ENCODE measurements at regions not wholly inside any gene's neighbourhood (a gene's known extent, or its start where the extent isn't known, plus 50 kb on each side); places are given as distances from the start of the nearest gene placed in this dataset.

DNA sequence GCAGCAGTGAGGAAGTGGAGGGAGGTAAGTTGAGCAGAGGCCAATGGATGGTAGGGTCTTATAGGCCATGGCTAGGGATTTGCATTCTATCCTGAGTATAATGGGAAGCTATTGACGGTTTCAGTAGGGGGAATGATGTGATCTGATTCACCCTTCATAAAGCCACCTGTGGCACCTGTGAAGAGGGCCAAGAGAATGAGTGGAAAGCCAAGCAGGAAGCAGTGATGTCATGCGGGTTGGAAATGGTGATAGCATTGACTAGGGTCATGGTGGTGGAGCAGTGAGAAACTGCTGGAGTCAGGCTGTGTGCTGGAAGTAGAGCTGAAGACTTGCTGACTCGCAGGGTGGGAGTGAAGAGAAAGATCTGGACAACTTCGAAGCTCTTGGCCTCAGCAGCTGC is 111.7 kb downstream of the MARCHF4 start:
- TF ChIP-seq, protein P1, sequence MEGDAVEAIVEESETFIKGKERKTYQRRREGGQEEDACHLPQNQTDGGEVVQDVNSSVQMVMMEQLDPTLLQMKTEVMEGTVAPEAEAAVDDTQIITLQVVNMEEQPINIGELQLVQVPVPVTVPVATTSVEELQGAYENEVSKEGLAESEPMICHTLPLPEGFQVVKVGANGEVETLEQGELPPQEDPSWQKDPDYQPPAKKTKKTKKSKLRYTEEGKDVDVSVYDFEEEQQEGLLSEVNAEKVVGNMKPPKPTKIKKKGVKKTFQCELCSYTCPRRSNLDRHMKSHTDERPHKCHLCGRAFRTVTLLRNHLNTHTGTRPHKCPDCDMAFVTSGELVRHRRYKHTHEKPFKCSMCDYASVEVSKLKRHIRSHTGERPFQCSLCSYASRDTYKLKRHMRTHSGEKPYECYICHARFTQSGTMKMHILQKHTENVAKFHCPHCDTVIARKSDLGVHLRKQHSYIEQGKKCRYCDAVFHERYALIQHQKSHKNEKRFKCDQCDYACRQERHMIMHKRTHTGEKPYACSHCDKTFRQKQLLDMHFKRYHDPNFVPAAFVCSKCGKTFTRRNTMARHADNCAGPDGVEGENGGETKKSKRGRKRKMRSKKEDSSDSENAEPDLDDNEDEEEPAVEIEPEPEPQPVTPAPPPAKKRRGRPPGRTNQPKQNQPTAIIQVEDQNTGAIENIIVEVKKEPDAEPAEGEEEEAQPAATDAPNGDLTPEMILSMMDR (conservative IDR thresholded peaks at IDR 0.05): no peak
- no peak for TF ChIP-seq EZH2 (IDR thresholded peaks at IDR 0.05; ENCODE audit: low read depth)
- ChIA-PET POLR2A (ENCODE audit: unreplicated experiment) (no interaction called here), CTCF (no interaction called here)
- Histone ChIP-seq H3K4me2 (no peak overlapping the region), H2AFZ (no peak overlapping the region), H3K27me3 (ENCODE audit: insufficient read depth, low read depth) (no peaks in the 10 kb centered on the region), H3K79me2 (ENCODE audit: low read depth) (no peaks in the 10 kb centered on the region), H3K36me3 (ENCODE audit: low read depth) (no peaks in the 10 kb centered on the region), H3K9me3 (ENCODE audit: insufficient read depth, low read depth) (no peaks in the 10 kb centered on the region), H3K4me3 (no peak overlapping the region), H3K9me2 (ENCODE audit: insufficient read depth) (no peaks in the 10 kb centered on the region), H4K20me1 (ENCODE audit: insufficient read depth) (no peaks in the 10 kb centered on the region), H3F3A (ENCODE audit: insufficient read depth, low read depth) (no peaks in the 10 kb centered on the region), H3K4me1 (replicated peaks; ENCODE audit: insufficient read depth) (no peaks in the 10 kb centered on the region), H3K27ac (no peak overlapping the region)
- intact Hi-C loops (cut with micrococcal nuclease; ENCODE audit: unreplicated experiment): no loop called here
- no TSS peak for BruUV-seq (replicated peaks)
- DNase-seq: no peak

DNA sequence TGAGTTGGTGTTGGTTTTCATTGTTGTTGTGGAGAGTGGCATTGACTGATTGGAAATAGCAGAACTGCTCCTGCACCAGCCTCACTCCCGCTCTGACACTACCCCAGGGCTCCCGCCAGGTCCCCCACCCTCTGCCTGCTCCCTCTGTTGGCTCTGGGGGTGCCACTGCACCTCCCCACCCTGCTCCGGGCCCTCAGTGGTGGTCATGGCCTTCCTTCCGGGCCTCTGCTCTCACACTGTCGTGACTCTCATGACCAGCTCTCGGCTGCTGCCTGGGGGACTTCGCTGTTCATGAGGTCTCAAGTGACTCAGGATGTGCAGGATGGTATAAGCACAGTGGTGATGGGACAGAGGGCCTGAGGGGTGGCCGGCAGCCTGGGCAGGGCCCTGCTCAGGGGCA is 113.2 kb downstream of the MARCHF4 start:
- intact Hi-C loops (cut with micrococcal nuclease; ENCODE audit: unreplicated experiment): no loop called here
- no peak overlapping the region for H2AFZ ChIP-seq
- BruUV-seq (replicated peaks): no TSS peak
- no peak overlapping the region for H3K4me3 ChIP-seq
- CTCF ChIA-PET: no interaction called here
- no peaks in the 10 kb centered on the region for H3K9me2 ChIP-seq (ENCODE audit: insufficient read depth)
- no peaks in the 10 kb centered on the region for H3K27me3 ChIP-seq (ENCODE audit: insufficient read depth, low read depth)
- no peaks in the 10 kb centered on the region for H3K4me1 ChIP-seq (replicated peaks; ENCODE audit: insufficient read depth)
- no peaks in the 10 kb centered on the region for H3F3A ChIP-seq (ENCODE audit: insufficient read depth, low read depth)
- H3K36me3 ChIP-seq (ENCODE audit: low read depth): no peaks in the 10 kb centered on the region
- no peaks in the 10 kb centered on the region for H3K9me3 ChIP-seq (ENCODE audit: insufficient read depth, low read depth)
- DNase-seq: no peak
- H4K20me1 ChIP-seq (ENCODE audit: insufficient read depth): no peaks in the 10 kb centered on the region
- H3K27ac ChIP-seq: no peak overlapping the region
- H3K79me2 ChIP-seq (ENCODE audit: low read depth): no peaks in the 10 kb centered on the region
- no peak overlapping the region for H3K4me2 ChIP-seq
- TF ChIP-seq EZH2 (IDR thresholded peaks at IDR 0.05; ENCODE audit: low read depth): no peak
- TF ChIP-seq, protein P1 (conservative IDR thresholded peaks at IDR 0.05): no peak
- POLR2A ChIA-PET (ENCODE audit: unreplicated experiment): no interaction called here

DNA sequence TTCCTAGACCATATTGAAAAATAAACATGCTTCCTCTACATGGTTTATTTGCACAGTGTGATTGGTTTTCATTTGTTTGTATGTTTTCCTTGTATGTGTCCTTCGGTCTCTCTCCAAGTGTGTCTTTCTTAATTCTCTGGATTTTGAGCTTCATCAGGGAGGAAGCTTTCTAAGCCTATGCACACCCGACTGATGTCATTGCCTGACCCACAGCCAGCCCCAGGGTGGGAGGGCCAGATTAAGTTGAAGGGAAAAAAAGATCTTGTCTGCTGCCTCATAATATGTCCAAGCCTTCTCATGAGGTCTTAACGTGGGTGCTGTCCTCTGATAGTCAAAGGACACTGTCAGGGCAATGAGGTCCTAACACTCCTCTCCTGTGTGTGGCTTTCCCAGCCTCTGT is 115.2 kb downstream of the MARCHF4 start:
- ChIA-PET CTCF (no interaction called here), POLR2A (ENCODE audit: unreplicated experiment) (no interaction called here)
- H4K20me1 ChIP-seq (ENCODE audit: insufficient read depth): no peaks in the 10 kb centered on the region
- no peak for DNase-seq
- intact Hi-C loops (cut with micrococcal nuclease; ENCODE audit: unreplicated experiment): no loop called here
- no peak overlapping the region for H3K4me2 ChIP-seq
- H3K27me3 ChIP-seq (ENCODE audit: insufficient read depth, low read depth): no peaks in the 10 kb centered on the region
- no peak for TF ChIP-seq EZH2 (IDR thresholded peaks at IDR 0.05; ENCODE audit: low read depth)
- TF ChIP-seq, protein P1 (conservative IDR thresholded peaks at IDR 0.05): no peak
- H3K79me2 ChIP-seq (ENCODE audit: low read depth): no peaks in the 10 kb centered on the region
- no peaks in the 10 kb centered on the region for H3K36me3 ChIP-seq (ENCODE audit: low read depth)
- H3K27ac ChIP-seq: no peak overlapping the region
- no peak overlapping the region for H2AFZ ChIP-seq
- H3K4me3 ChIP-seq: no peak overlapping the region
- H3K4me1 ChIP-seq (replicated peaks; ENCODE audit: insufficient read depth): no peaks in the 10 kb centered on the region
- no peaks in the 10 kb centered on the region for H3K9me2 ChIP-seq (ENCODE audit: insufficient read depth)
- H3K9me3 ChIP-seq (ENCODE audit: insufficient read depth, low read depth): no peaks in the 10 kb centered on the region
- BruUV-seq (replicated peaks): no TSS peak
- H3F3A ChIP-seq (ENCODE audit: insufficient read depth, low read depth): no peaks in the 10 kb centered on the region
